ENCODE measurements at regions not wholly inside any gene's neighbourhood (a gene's known extent, or its start where the extent isn't known, plus 50 kb on each side); places are given as distances from the start of the nearest gene placed in this dataset.

- TF ChIP-seq, protein P1, sequence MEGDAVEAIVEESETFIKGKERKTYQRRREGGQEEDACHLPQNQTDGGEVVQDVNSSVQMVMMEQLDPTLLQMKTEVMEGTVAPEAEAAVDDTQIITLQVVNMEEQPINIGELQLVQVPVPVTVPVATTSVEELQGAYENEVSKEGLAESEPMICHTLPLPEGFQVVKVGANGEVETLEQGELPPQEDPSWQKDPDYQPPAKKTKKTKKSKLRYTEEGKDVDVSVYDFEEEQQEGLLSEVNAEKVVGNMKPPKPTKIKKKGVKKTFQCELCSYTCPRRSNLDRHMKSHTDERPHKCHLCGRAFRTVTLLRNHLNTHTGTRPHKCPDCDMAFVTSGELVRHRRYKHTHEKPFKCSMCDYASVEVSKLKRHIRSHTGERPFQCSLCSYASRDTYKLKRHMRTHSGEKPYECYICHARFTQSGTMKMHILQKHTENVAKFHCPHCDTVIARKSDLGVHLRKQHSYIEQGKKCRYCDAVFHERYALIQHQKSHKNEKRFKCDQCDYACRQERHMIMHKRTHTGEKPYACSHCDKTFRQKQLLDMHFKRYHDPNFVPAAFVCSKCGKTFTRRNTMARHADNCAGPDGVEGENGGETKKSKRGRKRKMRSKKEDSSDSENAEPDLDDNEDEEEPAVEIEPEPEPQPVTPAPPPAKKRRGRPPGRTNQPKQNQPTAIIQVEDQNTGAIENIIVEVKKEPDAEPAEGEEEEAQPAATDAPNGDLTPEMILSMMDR (conservative IDR thresholded peaks at IDR 0.05): no peak
- Mint-ChIP-seq H3K36me3 (ENCODE audit: low read depth) (peaks cover 2% of the 10 kb centered on the region), H3K9me3 (no peaks in the 10 kb centered on the region), H3K4me3 (no peak overlapping the region), H3K27me3 (ENCODE audit: low read depth) (no peaks in the 10 kb centered on the region), H3K27ac (ENCODE audit: unreplicated experiment) (no peak overlapping the region), H3K4me1 (no peaks in the 10 kb centered on the region)
- no peak for DNase-seq (ENCODE audit: low read depth, low spot score)
These were observed 621.0 kb downstream of the ACTL7B start for GRCh38 chr9:108234811-108235210.

DNA sequence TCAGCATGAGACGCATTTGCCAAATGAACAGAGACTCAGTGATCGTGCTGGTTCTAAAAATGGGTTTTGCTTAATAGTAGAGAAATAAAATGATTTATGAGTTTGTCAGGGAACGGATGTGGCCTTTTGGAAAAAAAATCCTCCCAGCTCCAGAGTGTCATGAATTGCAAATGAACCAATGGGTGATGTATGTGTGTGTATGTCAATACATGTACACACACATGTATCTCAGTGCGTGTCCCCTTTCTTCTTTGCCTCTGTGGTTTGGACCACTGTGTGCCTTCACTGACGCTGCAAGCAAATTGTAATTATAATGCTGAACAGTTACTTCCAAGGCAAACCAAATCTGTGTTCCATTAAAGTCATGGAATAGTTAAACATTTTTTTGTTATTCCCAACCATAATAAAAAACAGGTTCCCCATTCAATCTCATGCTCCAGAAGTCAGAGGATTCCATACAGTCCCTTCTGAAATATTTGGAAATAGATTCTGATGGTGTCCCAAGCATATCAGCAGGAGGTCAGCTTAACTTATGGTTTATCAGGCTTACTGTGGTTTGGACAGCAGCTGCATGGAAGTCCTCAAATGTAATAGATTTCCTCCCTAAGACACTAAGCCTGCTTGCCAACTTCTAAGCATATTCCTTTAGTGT is 630.5 kb downstream of the ACTL7B start:
- Mint-ChIP-seq H3K4me1 (no peaks in the 10 kb centered on the region), H3K27me3 (ENCODE audit: low read depth) (no peaks in the 10 kb centered on the region), H3K9me3 (peaks cover 8% of the 10 kb centered on the region), H3K36me3 (ENCODE audit: low read depth) (peaks cover 9% of the 10 kb centered on the region), H3K27ac (ENCODE audit: unreplicated experiment) (no peak overlapping the region), H3K4me3 (no peak overlapping the region)
- DNase-seq (ENCODE audit: low read depth, low spot score): no peak
- TF ChIP-seq, protein P1 (conservative IDR thresholded peaks at IDR 0.05): no peak

DNA sequence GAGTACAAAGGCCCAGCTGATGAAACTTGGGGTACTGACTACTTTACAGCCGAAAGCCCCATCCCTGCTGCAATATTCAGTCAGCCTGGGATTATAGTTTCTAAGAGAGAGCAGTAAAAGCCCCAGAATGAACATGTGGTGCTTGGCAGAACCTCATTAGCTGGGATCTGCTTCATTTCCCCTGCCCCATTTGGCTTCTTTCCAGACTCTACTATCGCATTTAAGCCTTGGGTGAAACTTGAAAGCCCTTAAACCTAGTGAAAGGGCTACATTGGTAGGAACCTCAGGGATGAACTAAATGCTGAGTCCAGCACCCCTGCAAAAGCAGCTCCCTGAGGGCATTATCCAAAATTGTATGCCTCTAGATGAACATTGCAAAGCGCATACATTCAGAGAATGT is 631.1 kb downstream of the ACTL7B start:
- H3K27me3 Mint-ChIP-seq (ENCODE audit: low read depth): no peaks in the 10 kb centered on the region
- H3K36me3 Mint-ChIP-seq (ENCODE audit: low read depth): peaks cover 8% of the 10 kb centered on the region
- H3K27ac Mint-ChIP-seq (ENCODE audit: unreplicated experiment): no peak overlapping the region
- DNase-seq (ENCODE audit: low read depth, low spot score): no peak
- peaks cover 11% of the 10 kb centered on the region for H3K9me3 Mint-ChIP-seq
- H3K4me1 Mint-ChIP-seq: no peaks in the 10 kb centered on the region
- TF ChIP-seq, protein P1 (conservative IDR thresholded peaks at IDR 0.05): no peak
- no peak overlapping the region for H3K4me3 Mint-ChIP-seq

DNA sequence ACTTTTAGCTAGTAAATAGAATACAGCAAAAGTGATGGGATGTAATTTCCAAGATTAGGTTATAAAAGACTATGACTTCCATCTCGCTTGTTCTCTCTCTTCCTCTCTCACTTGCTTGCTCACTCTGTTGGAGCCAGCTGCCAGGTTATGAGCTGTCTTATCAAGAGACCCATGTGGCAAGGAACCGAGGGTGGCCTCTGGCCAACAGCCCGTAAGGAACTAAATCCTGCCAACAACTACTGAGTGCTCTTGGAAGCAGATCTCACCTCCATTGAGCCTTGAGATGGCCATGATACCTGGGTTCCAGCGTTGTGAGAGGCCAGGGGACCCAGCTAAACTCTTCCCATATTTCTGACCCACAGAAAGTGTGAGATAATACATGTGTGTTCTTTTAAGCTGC is 636.1 kb downstream of the ACTL7B start:
- H3K27me3 Mint-ChIP-seq (ENCODE audit: low read depth): no peaks in the 10 kb centered on the region
- peaks cover 9% of the 10 kb centered on the region for H3K9me3 Mint-ChIP-seq
- TF ChIP-seq, protein P1 (conservative IDR thresholded peaks at IDR 0.05): no peak
- DNase-seq (ENCODE audit: low read depth, low spot score): no peak
- H3K4me3 Mint-ChIP-seq: no peak overlapping the region
- peaks cover 3% of the 10 kb centered on the region for H3K36me3 Mint-ChIP-seq (ENCODE audit: low read depth)
- peaks cover 5% of the 10 kb centered on the region for H3K4me1 Mint-ChIP-seq
- H3K27ac Mint-ChIP-seq (ENCODE audit: unreplicated experiment): no peak overlapping the region

- DNase-seq (ENCODE audit: low read depth, low spot score): no peak
- Mint-ChIP-seq H3K4me1 (peaks cover 5% of the 10 kb centered on the region), H3K36me3 (ENCODE audit: low read depth) (no peaks in the 10 kb centered on the region), H3K27me3 (ENCODE audit: low read depth) (no peaks in the 10 kb centered on the region), H3K4me3 (no peak overlapping the region), H3K27ac (ENCODE audit: unreplicated experiment) (no peak overlapping the region), H3K9me3 (peaks cover 7% of the 10 kb centered on the region)
- TF ChIP-seq, protein P1 (conservative IDR thresholded peaks at IDR 0.05): no peak
These were observed 638.1 kb downstream of the ACTL7B start for GRCh38 chr9:108217431-108218349.

All from neural crest cell (in vitro differentiated cells).